CD4-positive, alpha-beta T cell treated with Interleukin-17A for 1 hour (primary cell): ENCODE measurements at regions not wholly inside any gene's neighbourhood (a gene's known extent, or its start where the extent isn't known, plus 50 kb on each side); places are given as distances from the start of the nearest gene placed in this dataset.

Experiments
- DNase-seq: peaks from one replicate; pipeline ENCODE4 v3.0.0-alpha.2; 2020

- DNase-seq = no peak
Observed at GRCh38 chr3:80580146-80580545, 812.3 kb upstream of the ROBO1 start.

DNA sequence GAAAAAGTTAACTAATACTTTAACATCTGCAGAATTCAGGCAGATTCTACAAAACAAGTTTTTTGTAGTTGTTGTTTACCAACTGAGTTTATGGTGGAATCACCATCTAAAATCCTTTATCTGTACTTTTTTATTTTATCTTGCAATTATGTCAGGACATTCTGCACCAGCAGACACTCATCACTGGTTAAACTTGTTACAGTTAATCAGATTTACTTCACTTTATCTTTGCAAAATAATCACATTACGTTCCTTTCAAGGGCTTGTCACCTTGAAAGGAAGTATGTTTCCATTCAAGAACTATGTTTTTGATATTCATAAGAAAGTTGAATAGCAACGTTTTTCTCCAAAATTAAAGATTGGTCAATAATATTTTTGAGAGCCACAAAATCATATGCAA, 796.6 kb upstream of the ROBO1 start:
- no peak for DNase-seq

GRCh38 chr3:80559701-80560100, 791.9 kb upstream of the ROBO1 start:
- DNase-seq = no peak

- DNase-seq = no peak
Observed at GRCh38 chr3:80556763-80557162, 789.0 kb upstream of the ROBO1 start.

DNA sequence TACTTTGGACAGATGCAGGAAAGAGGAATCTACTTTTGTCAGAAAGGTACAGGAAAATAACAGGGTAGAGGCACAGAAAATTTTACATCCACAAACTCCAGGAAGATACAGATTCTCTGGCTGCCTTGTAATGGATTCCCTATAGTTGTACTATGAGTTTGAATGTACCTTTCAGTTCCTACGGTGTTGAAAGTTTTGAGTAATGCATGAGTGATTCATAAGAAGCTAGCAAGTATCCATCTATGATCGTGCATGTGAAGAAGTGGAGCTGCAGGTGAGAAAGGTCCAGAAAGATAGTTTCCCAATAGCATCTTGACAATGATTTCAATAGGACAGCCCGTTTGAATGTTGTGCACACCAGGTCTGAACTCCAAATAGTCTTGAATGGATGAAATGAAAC, 786.5 kb upstream of the ROBO1 start:
- DNase-seq = no peak

DNA sequence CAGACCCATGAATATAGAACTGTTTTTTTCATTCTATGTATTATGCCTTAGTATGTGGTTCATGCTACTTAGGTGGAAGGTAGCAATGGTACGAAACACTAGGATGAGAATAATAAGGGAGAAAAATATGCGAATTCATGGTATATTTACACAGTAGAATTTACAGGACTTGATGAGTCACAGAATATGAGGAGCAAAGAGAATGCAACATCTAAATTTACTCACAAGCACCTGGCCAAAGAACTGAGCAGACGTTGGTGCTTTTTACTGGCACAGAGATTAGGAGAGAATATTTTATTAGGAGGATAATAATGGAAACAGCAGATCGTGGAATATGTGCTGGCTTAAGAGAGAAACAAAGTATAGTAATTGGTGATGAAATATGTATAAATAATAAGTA, 785.4 kb upstream of the ROBO1 start:
- DNase-seq = no peak

DNA sequence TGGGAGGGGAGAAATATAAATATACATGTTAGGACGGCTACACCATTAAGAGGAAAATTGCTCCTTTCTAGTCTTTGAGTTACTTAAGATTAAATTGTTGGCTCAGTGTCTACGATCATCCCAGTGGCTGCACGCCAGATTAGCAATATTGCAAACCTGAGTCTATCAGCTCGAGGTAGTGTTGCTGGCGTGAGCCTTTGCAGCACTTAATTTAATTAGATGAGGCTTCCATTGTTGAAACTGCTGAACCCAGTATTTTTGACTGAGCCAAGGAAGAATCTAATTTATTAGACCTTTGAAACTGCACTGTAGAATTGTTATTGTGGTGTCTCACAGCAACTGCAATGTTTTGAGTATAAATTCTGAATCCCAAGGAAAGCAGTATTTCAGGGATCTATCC, 782.4 kb upstream of the ROBO1 start:
- no peak for DNase-seq

DNA sequence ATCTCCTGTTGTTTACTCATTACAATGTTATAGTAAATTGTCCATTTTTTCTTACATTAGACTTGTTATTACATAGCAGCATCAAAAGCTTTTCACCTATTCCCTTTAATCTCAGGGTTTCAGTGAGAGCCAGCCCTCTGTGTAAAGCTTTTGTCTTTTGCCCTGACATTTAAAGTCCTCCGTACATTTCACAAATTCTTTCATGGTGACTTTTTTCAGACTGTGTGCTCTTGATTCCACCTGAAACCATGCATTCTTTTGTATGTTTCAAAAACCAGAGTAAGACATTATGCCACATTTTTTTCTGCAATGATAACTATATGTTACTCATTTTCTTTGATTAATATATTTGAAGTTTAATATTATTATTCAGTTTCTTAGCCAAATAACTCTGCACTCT, 781.4 kb upstream of the ROBO1 start:
- no peak for DNase-seq

GRCh38 chr3:80543154-80543553, 775.4 kb upstream of the ROBO1 start:
- DNase-seq = no peak

DNA sequence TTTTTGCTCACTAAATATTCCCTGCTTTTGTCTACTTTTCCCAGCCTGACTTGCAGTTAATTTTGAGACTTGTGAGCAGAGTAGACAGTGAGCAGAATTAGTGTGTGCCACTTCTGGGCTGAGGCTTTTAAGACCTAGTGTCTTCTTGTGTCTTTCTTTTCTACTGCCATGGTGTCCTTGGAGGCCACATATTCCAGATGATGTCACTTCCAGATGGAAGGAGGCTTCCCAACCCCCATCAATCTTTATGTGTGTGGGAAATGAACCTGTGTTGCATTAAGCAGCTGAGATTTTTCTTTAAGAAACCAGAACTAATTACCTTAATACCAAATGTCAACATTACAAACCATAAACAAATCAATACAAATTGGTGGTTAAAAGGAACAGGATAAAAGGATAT, 774.7 kb upstream of the ROBO1 start:
- no peak for DNase-seq

- no peak for DNase-seq
Observed at GRCh38 chr3:80537680-80538079, 769.9 kb upstream of the ROBO1 start.

- no peak for DNase-seq
Observed at GRCh38 chr3:80535286-80535685, 767.5 kb upstream of the ROBO1 start.

DNA sequence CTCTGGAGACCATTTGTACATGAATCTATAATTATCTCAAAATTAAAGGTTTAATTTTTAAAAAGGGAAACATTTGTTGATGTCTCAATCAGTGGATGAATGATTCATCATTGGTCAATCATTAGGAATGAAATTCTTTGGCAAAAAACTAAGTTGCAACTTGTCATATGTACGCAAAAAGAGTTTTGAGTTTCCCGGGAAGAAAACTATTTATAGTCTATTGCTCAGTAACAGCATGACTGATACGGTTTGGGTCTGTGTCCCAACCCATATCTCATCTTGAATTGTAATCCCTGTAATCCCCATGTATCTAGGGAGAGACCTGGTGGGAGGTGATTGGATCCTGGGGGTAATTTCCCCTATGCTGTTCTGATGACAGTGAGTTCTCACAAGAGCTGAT, 765.8 kb upstream of the ROBO1 start:
- DNase-seq = no peak

GRCh38 chr3:80526153-80526552, 758.4 kb upstream of the ROBO1 start:
- no peak for DNase-seq

DNA sequence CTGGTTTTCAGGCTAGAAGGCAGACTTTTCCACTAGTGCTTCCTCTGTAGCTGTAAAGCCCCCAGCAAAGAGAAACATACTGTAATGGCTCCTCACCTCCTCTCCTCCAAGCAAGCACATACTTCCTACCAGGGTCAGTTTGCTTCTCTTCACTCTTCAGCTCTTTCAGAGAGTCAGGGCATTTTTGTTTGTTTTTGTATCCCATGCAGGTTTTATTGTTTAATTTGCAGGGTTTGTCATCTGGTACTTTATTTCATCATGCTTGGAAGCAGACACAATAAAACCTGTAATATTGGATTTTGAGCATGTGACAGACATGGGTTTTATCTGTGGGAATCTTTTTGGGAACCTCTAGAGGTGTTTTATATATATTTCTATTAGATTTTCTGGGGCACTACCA, 753.3 kb upstream of the ROBO1 start:
- no peak for DNase-seq

DNA sequence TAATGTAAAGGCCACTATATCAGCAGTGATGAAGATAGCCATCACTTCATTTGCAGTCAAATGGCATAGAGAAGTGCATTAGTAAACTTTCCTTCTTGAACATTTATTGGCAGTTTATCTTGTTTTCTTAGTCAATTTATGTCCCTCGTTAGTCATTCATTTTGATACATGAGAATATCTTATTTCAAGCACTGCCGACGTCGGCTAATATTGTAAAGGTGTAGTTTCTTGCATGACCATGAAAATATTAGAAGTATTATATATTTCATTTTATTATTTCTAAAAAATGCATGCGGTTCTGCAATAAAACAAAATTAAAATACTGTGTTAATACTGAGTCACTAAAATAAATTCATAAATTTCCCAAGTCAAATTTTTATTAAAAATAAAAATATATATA, 751.6 kb upstream of the ROBO1 start:
- no peak for DNase-seq

- no peak for DNase-seq
Observed at GRCh38 chr3:80496452-80496851, 728.7 kb upstream of the ROBO1 start.

DNA sequence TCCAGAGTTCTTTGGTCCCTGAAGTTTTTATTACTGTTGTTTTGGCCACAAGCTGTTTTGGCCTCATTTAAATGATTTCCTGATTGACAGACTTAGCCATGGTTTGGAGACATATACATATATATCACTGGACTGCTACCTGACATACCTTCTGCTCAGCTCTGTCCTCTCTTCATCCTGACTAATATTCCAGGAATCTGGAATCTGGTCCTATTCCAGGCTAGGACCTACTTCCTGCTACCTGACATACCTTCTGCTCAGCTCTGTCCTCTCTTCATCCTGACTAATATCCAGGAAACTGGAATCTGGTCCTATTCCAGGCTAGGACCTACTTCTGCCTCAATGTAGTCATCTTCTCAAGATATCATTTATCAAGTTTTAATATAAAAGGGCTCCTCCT, 724.4 kb upstream of the ROBO1 start:
- DNase-seq = no peak

DNA sequence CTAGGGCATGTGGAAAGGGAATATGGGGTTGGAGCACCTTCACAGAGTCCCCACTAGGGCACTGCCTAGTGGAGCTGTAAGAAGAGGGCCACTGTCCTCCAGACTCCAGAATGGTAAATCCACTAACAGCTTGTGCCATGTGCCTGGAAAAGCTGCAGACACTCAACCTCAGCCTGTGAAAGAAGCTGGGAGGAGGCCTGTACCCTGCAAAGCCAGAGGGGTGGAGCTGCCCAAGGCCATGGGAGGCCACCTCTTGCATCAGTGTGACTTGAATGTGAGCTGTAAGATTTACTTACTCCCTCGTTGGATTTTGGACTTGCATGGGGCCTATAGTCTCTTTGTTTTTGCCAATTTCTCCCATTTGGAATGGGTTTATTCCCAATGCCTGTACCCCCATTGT, 705.2 kb upstream of the ROBO1 start:
- DNase-seq = no peak

- no peak for DNase-seq
Observed at GRCh38 chr3:80472459-80472858, 704.7 kb upstream of the ROBO1 start.

GRCh38 chr3:80470433-80470832, 702.6 kb upstream of the ROBO1 start:
- DNase-seq = no peak

DNA sequence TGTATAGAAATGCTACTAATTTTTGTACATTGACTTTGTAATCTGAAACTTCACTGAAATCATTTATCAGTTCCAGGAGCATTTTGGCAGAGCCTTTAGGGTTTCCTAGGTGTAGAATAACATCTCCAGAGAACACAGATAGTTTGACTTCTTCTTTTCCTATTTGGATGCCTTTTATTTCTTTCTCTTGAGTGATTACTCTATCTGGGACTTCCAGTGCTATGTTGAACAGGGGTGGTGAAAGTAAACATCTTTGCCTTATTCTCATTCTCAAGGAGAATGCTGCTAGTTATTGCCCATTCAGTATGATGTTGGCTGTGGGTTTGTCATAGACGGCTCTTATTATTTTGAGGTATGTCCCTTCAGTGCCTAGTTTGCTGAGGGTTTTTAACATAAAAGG, 697.9 kb upstream of the ROBO1 start:
- no peak for DNase-seq

GRCh38 chr3:80451393-80451792, 683.6 kb upstream of the ROBO1 start:
- no peak for DNase-seq

- no peak for DNase-seq
Observed at GRCh38 chr3:80445641-80446040, 677.8 kb upstream of the ROBO1 start.

DNA sequence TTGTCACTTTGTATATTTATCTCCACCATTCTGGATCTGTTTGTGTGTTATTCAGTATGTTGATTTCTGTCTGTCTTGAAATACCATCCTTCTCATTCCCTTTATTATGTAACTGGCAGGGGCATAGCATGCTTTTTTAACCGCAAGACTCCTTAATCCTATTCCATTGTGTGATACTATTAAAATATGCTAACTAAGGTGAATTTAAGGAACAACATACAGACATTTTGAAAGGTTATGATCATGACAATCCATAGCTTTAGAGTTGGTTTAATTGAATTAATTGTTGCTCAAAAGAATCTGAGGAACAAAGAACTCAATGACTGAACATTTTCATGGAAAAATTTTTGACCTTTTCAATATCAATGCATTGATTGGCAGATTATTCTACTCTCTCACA, 677.3 kb upstream of the ROBO1 start:
- DNase-seq = no peak

DNA sequence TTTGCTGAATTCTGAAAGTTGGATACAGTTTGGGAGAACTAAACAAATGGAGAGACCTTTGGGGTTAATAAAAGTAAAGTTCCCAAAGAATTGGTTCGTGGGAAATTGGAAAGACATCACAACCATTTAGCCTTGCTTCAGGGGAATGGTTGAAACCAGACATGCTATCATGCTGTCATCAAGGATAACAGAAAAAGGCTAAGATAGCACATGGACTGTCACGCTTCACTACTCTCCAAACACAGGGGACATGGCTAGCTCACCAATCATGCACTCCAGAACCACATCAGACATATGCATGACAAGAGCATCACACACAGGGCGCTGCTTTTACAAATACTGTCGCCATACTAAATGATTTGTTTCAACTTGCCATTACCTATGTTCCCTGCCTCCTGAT, 671.7 kb upstream of the ROBO1 start:
- no peak for DNase-seq
